Central memory CD4-positive, alpha-beta T cell (primary cell): ENCODE measurements at regions not wholly inside any gene's neighbourhood (a gene's known extent, or its start where the extent isn't known, plus 50 kb on each side); places are given as distances from the start of the nearest gene placed in this dataset.
"Not testable (repeated sequence)": the region's sequence is repeated elsewhere in the genome, so short reads cannot be mapped to it uniquely, and the experiment has no call there.

ENCODE experiments used
- DNase-seq: peaks from one replicate; pipeline ENCODE4 v3.0.0; 2022

DNA sequence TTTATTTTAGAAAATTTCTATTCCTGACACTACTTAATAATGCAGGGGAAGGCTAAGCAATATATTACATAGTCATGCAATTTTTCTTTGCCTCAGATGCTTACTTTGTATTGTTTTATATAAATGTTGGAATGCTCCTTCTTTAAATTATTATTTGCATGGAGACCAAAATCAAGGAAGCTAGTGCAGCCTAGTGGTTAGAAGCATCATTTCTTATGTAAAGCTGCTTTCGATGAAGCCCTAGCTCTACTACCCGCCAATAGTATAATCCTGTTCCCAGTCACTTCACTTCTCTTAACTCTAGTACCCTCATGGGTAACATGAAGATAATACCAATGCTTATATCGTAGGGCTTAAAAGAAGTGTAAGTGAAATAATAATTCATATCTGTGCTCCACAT is 198.9 kb downstream of the LRATD1 start:
- DNase-seq, result no peak

GRCh38 chr2:14843507-14844204 is 211.1 kb downstream of the LRATD1 start:
- DNase-seq, result no peak

- no peak for DNase-seq
Measured at GRCh38 chr2:14855751-14856150, 223.2 kb downstream of the LRATD1 start.

DNA sequence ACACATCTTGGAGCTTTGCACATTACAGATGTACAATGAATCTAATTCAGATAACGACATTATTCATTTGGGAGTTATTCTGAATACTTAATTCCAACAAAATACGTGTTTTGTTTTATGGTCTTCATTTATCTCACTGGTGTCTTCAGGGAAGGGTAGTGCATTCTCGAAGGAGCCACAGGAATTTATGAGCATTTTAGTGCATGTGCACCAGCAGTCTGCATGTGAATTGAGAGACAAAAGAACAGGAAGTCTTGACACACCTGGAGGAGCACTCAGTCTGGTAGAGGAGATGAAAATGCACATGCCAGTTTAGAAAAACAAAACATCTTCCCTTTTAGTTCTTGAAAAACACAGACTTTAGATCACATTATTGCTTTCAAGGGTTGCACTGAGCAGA is 228.7 kb downstream of the LRATD1 start:
- DNase-seq, result no peak

GRCh38 chr2:14866736-14867352 is 234.3 kb downstream of the LRATD1 start:
- no peak for DNase-seq

GRCh38 chr2:14867853-14868252 is 235.3 kb downstream of the LRATD1 start:
- no peak for DNase-seq

DNA sequence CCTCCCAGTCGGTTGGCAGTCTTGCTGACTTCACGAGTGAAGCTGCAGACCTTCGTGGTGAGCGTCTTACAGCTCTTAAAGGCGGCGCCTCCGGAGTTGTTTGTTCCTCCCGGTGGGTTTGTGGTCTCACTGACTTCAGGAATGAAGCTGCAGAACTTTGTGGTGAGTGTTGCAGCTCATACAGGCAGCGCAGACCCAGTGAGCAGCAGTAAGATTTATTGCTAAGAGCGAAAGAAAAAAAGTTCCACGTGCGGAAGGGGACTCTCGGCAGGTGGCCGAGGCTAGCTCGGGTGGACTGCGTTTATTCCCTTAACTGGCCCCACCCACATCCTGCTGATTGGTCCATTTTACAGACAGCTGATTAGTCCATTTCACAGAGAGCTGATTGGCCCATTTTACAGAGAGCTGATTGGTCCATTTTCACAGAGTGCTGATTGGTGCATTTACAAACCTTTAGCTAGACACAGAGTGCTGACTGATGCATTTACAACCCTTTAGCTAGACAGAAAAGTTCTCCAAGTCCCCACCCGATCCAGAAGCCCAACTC is 240.3 kb downstream of the LRATD1 start:
- DNase-seq, result no peak

DNA sequence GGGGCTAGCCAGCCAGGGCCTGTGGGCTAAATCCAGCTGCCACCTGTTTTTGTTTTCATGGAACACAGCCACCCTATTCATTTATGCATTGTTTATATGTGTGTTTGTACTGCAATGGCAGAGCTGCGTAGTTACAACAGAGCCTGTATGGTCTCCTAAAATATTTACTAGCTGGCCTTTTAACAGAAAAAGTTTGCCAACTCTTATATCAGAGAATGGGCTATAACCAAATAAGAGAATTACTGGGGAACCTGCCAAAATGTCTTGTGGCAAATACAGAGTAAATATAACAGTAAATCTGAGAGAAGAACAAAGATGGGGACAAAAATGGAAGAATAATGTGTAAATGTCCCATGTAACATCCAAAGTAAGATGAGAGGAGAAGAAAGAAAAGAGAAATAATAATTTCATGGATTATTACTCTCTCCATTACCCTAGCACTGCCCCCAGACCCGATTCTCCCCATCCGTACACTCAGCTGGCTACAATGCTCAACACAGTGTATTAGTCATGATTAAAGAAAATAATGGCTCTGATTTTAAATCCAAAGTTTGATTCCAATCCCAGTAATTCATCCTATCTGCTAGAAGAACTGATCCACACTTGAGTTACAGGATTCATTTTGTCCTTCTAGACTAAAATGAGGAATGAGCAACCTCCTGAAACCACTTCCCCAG is 249.3 kb downstream of the LRATD1 start:
- DNase-seq, result no peak

DNA sequence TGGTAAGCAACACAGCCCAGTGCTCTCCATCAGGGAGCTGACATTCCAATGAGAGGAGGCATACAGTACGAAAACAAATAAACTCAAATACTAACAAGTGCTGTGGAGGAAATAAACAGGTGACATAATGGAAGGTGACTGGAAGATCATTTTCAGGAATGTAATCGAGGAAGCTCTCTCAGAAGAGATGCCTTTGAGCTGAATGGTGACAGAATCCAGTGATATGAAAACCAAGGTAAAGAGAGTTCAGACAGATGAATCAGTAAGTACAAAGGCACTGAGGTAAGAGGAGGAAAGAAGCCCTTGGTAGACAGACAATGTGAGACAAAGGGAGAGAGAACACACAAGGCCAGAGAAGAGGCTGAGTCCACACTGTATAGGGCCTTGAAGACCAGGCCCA is 252.1 kb downstream of the LRATD1 start:
- DNase-seq, result no peak

DNA sequence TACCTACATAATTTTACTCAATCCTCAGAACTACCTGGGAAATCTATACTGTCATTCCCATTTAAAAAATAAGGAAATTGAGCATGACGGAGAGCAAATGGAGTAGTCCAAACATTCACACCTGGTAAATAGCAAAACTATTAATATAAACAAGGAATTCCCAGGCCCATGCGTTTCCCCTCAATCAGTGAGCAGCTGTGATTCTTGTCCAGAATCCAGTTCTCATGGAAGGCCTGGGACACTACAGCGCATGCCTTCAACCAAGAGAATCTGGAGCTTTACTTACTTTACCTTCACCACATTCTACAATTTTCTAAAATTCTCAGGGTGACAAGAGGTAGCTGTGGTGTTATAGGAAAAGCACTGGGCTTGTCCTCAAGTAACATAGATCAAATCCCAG is 259.0 kb downstream of the LRATD1 start:
- DNase-seq, result no peak

GRCh38 chr2:14896330-14897030 is 264.0 kb downstream of the LRATD1 start:
- DNase-seq, result no peak

GRCh38 chr2:14899621-14900414 is 267.3 kb downstream of the LRATD1 start:
- DNase-seq, result no peak

DNA sequence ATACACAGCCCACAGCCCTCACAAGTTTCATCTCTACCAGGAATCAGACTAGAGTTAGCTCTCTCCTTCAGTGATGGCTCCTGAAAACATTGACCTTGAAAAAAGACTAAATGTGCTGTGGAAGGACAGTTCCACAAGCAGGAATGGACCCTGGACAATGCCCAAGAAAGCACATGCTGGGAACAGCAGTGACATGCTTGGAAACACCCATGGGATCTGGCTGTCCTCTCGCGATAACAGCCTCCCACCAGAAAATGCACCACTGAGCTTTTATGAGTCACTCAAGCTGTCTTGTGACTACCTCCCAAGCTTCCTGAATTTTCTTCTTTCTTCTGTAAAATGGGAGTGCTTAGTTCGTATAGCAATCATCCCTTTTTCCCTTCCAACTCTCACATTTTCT is 269.2 kb downstream of the LRATD1 start:
- DNase-seq, result no peak

GRCh38 chr2:14902953-14903352 is 270.4 kb downstream of the LRATD1 start:
- no peak for DNase-seq

GRCh38 chr2:14903709-14904374 is 271.3 kb downstream of the LRATD1 start:
- DNase-seq, result peak; percentile 1

- not testable (repeated sequence) for DNase-seq
Measured at GRCh38 chr2:14904378-14904777, 271.9 kb downstream of the LRATD1 start.

DNA sequence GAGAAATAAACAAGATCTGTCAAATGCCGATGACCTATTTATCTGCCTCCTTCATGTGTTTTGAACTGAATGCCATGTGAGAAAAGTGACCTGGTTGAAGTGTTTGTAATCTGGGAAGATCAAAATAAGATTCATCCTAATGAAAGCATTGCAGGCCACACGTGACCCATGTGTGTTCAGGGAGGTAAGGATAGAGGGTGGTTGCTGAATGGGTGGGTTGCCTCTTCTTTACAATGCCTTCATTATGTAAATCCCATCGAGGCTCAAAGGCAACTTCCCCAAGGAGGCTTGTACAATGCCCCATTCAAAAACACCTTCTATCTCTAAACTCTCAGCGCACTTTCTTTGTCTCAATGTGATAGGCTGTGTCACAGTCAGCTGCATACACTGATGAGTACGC is 273.1 kb downstream of the LRATD1 start:
- DNase-seq, result no peak

- DNase-seq, result no peak
Measured at GRCh38 chr2:14907014-14907612, 274.6 kb downstream of the LRATD1 start.

DNA sequence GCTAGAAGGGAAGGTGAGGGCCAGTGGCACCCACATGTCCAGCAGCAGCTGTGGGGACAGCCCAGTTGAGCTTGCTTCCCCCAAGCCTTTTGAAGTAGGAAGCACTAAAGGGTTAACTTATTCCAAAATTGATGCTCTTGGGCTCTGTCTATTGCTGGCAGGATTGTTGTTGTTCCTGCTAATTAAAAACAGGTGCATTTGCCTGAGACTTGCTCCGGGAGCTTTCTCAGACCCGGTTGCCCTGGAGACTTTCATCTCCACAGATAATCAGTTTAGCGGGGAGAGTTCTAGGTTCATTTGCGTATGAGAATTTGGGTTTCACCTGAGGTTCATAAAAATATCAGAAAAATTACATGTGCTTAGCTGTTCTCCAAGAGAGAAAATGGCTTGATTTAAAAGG is 277.3 kb downstream of the LRATD1 start:
- no peak for DNase-seq

- no peak for DNase-seq
Measured at GRCh38 chr2:14910654-14911053, 278.1 kb downstream of the LRATD1 start.

DNA sequence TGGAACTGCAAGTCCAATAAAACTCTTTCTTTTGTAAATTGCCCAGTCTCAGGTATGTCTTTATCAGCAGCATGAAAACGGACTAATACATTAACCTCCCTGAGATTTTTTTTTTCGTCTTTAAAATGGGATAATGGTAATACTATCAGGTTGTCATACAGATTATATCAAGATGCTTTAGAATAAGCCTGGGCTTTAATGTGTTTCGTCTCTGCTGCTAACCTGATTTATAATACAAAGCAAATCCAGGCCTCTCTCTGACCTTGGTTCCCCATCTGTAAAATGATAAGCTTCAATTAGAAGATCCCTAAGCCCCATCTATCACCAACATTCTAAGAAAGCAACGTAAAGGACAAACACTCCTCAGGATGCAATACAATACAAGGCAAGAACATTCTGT is 283.5 kb downstream of the LRATD1 start:
- DNase-seq, result no peak
